ENCODE measurements at regions not wholly inside any gene's neighbourhood (a gene's known extent, or its start where the extent isn't known, plus 50 kb on each side); places are given as distances from the start of the nearest gene placed in this dataset.

DNA sequence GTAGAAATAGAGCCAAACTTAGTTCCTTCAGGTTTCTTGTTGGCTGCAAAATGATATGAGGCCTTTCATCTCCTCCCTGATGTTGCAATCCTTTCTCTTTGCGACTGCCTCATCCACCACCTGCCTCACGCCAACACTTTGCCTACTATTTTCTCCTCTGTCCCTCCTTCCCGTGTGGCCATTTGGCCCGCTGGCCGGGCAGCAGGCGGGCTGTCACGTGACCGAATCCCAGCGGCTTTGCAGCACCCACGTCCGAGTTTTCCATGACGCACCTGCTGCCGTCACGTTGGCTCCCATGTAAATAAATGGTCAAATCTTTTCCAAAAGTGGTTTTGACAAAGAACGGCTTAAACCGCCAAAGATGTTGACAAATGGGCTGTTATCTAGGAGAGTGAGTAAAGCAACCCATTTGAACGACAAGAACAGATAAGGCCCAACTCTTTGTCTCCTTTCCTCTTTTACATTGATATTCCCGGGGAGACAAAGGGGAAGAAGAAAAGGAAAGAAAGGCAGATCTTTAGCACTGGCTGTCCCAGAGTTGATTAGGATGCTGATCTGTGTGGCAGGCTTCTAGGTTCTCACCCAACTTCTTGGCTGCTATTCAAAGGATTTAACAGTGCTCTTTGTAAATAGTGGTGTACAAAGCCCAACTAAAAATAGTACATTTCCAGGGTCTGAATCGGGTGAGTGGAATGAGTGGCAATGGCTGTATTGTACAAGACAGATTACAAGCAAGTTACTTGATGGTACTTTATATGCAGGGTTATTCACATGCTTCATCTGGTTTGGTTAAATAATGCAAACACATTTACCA is 174.2 kb upstream of the JADE1 start:
- TF ChIP-seq, protein P1, sequence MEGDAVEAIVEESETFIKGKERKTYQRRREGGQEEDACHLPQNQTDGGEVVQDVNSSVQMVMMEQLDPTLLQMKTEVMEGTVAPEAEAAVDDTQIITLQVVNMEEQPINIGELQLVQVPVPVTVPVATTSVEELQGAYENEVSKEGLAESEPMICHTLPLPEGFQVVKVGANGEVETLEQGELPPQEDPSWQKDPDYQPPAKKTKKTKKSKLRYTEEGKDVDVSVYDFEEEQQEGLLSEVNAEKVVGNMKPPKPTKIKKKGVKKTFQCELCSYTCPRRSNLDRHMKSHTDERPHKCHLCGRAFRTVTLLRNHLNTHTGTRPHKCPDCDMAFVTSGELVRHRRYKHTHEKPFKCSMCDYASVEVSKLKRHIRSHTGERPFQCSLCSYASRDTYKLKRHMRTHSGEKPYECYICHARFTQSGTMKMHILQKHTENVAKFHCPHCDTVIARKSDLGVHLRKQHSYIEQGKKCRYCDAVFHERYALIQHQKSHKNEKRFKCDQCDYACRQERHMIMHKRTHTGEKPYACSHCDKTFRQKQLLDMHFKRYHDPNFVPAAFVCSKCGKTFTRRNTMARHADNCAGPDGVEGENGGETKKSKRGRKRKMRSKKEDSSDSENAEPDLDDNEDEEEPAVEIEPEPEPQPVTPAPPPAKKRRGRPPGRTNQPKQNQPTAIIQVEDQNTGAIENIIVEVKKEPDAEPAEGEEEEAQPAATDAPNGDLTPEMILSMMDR (conservative IDR thresholded peaks at IDR 0.05; ENCODE audit: low read length) = no peak
- TF ChIP-seq EZH2phosphoT487 (IDR thresholded peaks at IDR 0.05; ENCODE audit: borderline replicate concordance, low read depth, low read length) = no peak
